H1 (cell line): ENCODE measurements at regions not wholly inside any gene's neighbourhood (a gene's known extent, or its start where the extent isn't known, plus 50 kb on each side); places are given as distances from the start of the nearest gene placed in this dataset.

ENCODE experiments used
- CTCF ChIA-PET: fragments of 300-600 bp; sonication (Branson Sonifier 250); formaldehyde crosslinking; loops from one replicate; lab custom pipeline; 2021; ENCODE audit not compliant: partially characterized antibody; lab: Charles Lee
- POLR2A ChIA-PET: fragments of 300-600 bp; sonication (Branson Sonifier 250); formaldehyde crosslinking; loops from one replicate; lab custom pipeline; 2021; ENCODE audit warnings: inconsistent platforms; ENCODE audit not compliant: partially characterized antibody; lab: Charles Lee
- DNase-seq, 2 experiments: peaks; one replicate each; pipeline versions ENCODE4 v3.0.0 to v3.0.0-alpha.2; 2010 to 2022; ENCODE audit warnings: low spot score in 2 of 2, low read depth in 1 of 2, mixed read lengths in 1 of 2
- FAIRE-seq: peaks from 2 replicates; lab custom pipeline; 2011; peaks lifted over from hg19 to GRCh38; lab: Jason Lieb, UNC
- H2AFZ ChIP-seq: 2 replicates; pipeline ENCODE4 v1.8.1; 2012; ENCODE audit warnings: low read length, inconsistent platforms
- H2AK5ac ChIP-seq: 2 replicates; pipeline ENCODE4 v1.6.1; 2013; ENCODE audit warnings: low read depth, low read length
- H2BK120ac ChIP-seq: replicated peaks from 2 replicates; pipeline ENCODE3; 2013; ENCODE audit warnings: low read depth, low read length, inconsistent platforms
- H2BK12ac ChIP-seq: 2 replicates; pipeline ENCODE4 v1.6.1; 2013; ENCODE audit warnings: low read depth, low read length
- H2BK15ac ChIP-seq: 2 replicates; pipeline ENCODE4 v1.6.1; 2013; ENCODE audit warnings: low read length
- H2BK20ac ChIP-seq: 2 replicates; pipeline ENCODE4 v1.6.1; 2013; ENCODE audit warnings: low read length
- H2BK5ac ChIP-seq: 2 replicates; pipeline ENCODE4 v1.6.1; 2013; ENCODE audit warnings: low read depth, low read length
- H3K14ac ChIP-seq: 2 replicates; pipeline ENCODE4 v1.6.1; 2013; ENCODE audit warnings: inconsistent platforms; ENCODE audit not compliant: insufficient read length
- H3K18ac ChIP-seq: 2 replicates; pipeline ENCODE4 v1.6.1; 2013; ENCODE audit warnings: low read length; ENCODE audit errors: extremely low read depth
- H3K23ac ChIP-seq: 2 replicates; pipeline ENCODE4 v1.6.1; 2013; ENCODE audit warnings: inconsistent platforms; ENCODE audit not compliant: insufficient read length
- H3K23me2 ChIP-seq: 2 replicates; pipeline ENCODE4 v1.6.1; 2013; ENCODE audit warnings: low read depth, low read length
- H3K27ac ChIP-seq: 2 replicates; pipeline ENCODE4 v1.6.1; 2011; ENCODE audit warnings: low read depth, low read length, inconsistent platforms
- H3K27me3 ChIP-seq, 4 experiments: replicated peaks in 1 of 4; 1 replicate in 1 of 4; 2 replicates in 3 of 4; pipeline versions ENCODE4 v1.6.1 to v1.8.1; 2011 to 2013; ENCODE audit warnings: low read length in 3 of 4, mild to moderate bottlenecking in 3 of 4, inconsistent platforms in 2 of 4, mixed read lengths in 2 of 4, moderate library complexity in 1 of 4; ENCODE audit not compliant: control insufficient read depth in 3 of 4, insufficient read depth in 3 of 4; ENCODE audit errors: extremely low read depth in 1 of 4
- H3K36me3 ChIP-seq, 4 experiments: 2 replicates each; pipeline versions ENCODE4 v1.6.1 to v1.8.1; 2011 to 2013; ENCODE audit warnings: mild to moderate bottlenecking in 4 of 4, low read length in 3 of 4, moderate library complexity in 2 of 4, control low read depth in 1 of 4, inconsistent platforms in 1 of 4; ENCODE audit not compliant: insufficient read depth in 4 of 4, control insufficient read depth in 2 of 4
- H3K4ac ChIP-seq: replicated peaks from 2 replicates; pipeline ENCODE3; 2013; ENCODE audit warnings: low read length, low read depth, mixed read lengths, inconsistent platforms; ENCODE audit not compliant: insufficient read length
- H3K4me1 ChIP-seq, 4 experiments: replicated peaks in 1 of 4; 1 replicate in 1 of 4; 2 replicates in 3 of 4; pipeline versions ENCODE4 v1.6.1 to v1.8.1; 2011 to 2013; ENCODE audit warnings: low read length in 3 of 4, inconsistent platforms in 2 of 4, mixed read lengths in 1 of 4; ENCODE audit not compliant: insufficient read depth in 4 of 4, control insufficient read depth in 3 of 4
- H3K4me2 ChIP-seq, 2 experiments: 2 replicates each; pipeline versions ENCODE4 v1.6.1 to v1.8.1; 2011 to 2013; ENCODE audit warnings: low read depth in 2 of 2, low read length in 2 of 2, control low read depth in 1 of 2, inconsistent platforms in 1 of 2, mild to moderate bottlenecking in 1 of 2; ENCODE audit not compliant: insufficient read depth in 1 of 2
- H3K4me3 ChIP-seq, 4 experiments: fragments of 200-600, 300-600 bp in 1 of 4; sonication (generic), shearing (Covaris generic), sonication (Bioruptor Twin) in 1 of 4; 2 replicates each; pipeline versions ENCODE4 v1.5.1 to v1.8.1; 2011 to 2016; ENCODE audit warnings: low read length in 4 of 4, low read depth in 3 of 4, control low read depth in 2 of 4, inconsistent platforms in 2 of 4, mild to moderate bottlenecking in 2 of 4, mixed read lengths in 1 of 4, moderate library complexity in 1 of 4; ENCODE audit not compliant: insufficient read depth in 2 of 4; ENCODE audit errors: extremely low read depth in 1 of 4
- H3K56ac ChIP-seq: replicated peaks from 2 replicates; pipeline ENCODE3; 2013; ENCODE audit warnings: low read depth, mild to moderate bottlenecking, mixed read lengths, low read length, inconsistent platforms; ENCODE audit not compliant: insufficient read length
- H3K79me1 ChIP-seq: 2 replicates; pipeline ENCODE4 v1.6.1; 2013; ENCODE audit warnings: low read depth, low read length, control low read depth
- H3K79me2 ChIP-seq, 2 experiments: 2 replicates each; pipeline versions ENCODE4 v1.6.1 to v1.8.1; 2012 to 2013; ENCODE audit warnings: low read length in 2 of 2, mild to moderate bottlenecking in 2 of 2, inconsistent platforms in 1 of 2; ENCODE audit not compliant: insufficient read depth in 2 of 2, control insufficient read depth in 1 of 2
- H3K9ac ChIP-seq, 4 experiments: replicated peaks in 1 of 4; 1 replicate in 1 of 4; 2 replicates in 3 of 4; pipeline versions ENCODE4 v1.6.1 to v1.8.1; 2011 to 2013; ENCODE audit warnings: low read depth in 3 of 4, low read length in 3 of 4, control low read depth in 2 of 4, mild to moderate bottlenecking in 2 of 4, moderate library complexity in 2 of 4, inconsistent platforms in 1 of 4; ENCODE audit errors: extremely low read depth in 1 of 4
- H3K9me3 ChIP-seq, 2 experiments: 2 replicates each; pipeline versions ENCODE4 v1.6.1 to v1.8.1; 2012 to 2013; ENCODE audit warnings: mild to moderate bottlenecking in 2 of 2, moderate library complexity in 2 of 2, control low read depth in 1 of 2, inconsistent platforms in 1 of 2, low read depth in 1 of 2, low read length in 1 of 2, mixed read lengths in 1 of 2; ENCODE audit not compliant: insufficient read depth in 2 of 2
- H4K20me1 ChIP-seq, 2 experiments: replicated peaks in 1 of 2; 2 replicates each; pipeline versions ENCODE3 to v1.8.1; 2011 to 2013; ENCODE audit warnings: inconsistent platforms in 2 of 2, low read length in 2 of 2, mild to moderate bottlenecking in 1 of 2; ENCODE audit not compliant: insufficient read depth in 2 of 2, control insufficient read depth in 1 of 2
- H4K5ac ChIP-seq: 2 replicates; pipeline ENCODE4 v1.6.1; 2013; ENCODE audit warnings: low read length, low read depth, mixed read lengths, inconsistent platforms; ENCODE audit not compliant: insufficient read length
- H4K8ac ChIP-seq: 2 replicates; pipeline ENCODE4 v1.8.0; 2013; ENCODE audit warnings: mild to moderate bottlenecking, moderate library complexity, low read length, inconsistent platforms; ENCODE audit not compliant: insufficient read depth; ENCODE audit errors: extremely low read depth
- H4K91ac ChIP-seq: replicated peaks from 2 replicates; pipeline ENCODE3; 2013; ENCODE audit warnings: low read length, mixed read lengths, inconsistent platforms; ENCODE audit not compliant: insufficient read length
- BRCA1 ChIP-seq: IDR thresholded peaks from 2 replicates; pipeline ENCODE4 v1.6.1; 2012; ENCODE audit warnings: low read depth, low read length, improper control_type of control experiment
- CBX8 ChIP-seq: fragments of 300-800, 300-1000 bp; sonication (generic); IDR thresholded peaks from 2 replicates; pipeline ENCODE4 v1.7.1; 2016; ENCODE audit warnings: low read depth, low read length, borderline replicate concordance
- CEBPB ChIP-seq: IDR thresholded peaks from 2 replicates; pipeline ENCODE4 v1.6.1; 2012; ENCODE audit warnings: low read depth, low read length
- CHD2 ChIP-seq: IDR thresholded peaks from 2 replicates; pipeline ENCODE4 v1.6.1; 2012; ENCODE audit warnings: low read length, improper control_type of control experiment
- FOSL1 ChIP-seq: IDR thresholded peaks from 2 replicates; pipeline ENCODE4 v1.6.1; 2011; ENCODE audit warnings: mild to moderate bottlenecking, low read depth, low read length, moderate library complexity; ENCODE audit not compliant: insufficient read depth
- KDM4A ChIP-seq: IDR thresholded peaks from one replicate; pipeline ENCODE4 v1.7.1; 2012; ENCODE audit warnings: low read depth, mild to moderate bottlenecking, moderate library complexity, low read length, inconsistent platforms; ENCODE audit not compliant: severe bottlenecking
- KDM5A ChIP-seq: fragments of 200-600 bp; IDR thresholded peaks from 2 replicates; pipeline ENCODE4 v1.7.1; 2012; ENCODE audit warnings: mild to moderate bottlenecking, low read length, inconsistent platforms, mixed read lengths
- NRF1 ChIP-seq: IDR thresholded peaks from 2 replicates; pipeline ENCODE4 v1.6.1; 2011; ENCODE audit warnings: mild to moderate bottlenecking, low read depth, low read length, improper control_type of control experiment
- SP1 ChIP-seq: IDR thresholded peaks from 2 replicates; pipeline ENCODE4 v1.6.1; 2011; ENCODE audit warnings: low read depth, low read length
- SP4 ChIP-seq: IDR thresholded peaks from 2 replicates; pipeline ENCODE4 v1.6.1; 2012; ENCODE audit warnings: low read length, inconsistent platforms
- WGBS, 2 experiments: shearing (Covaris generic) in 1 of 2; methylation state at CpG; one replicate each; pipeline versions ENCODE4 v1.1.6 to v1.1.7; 2013 to 2015; ENCODE audit warnings: low lambda C conversion rate in 2 of 2, mixed read lengths in 2 of 2, inconsistent platforms in 1 of 2, low coverage in 1 of 2, missing lambda C conversion rate in 1 of 2; ENCODE audit not compliant: insufficient replicate concordance in 2 of 2, insufficient coverage in 1 of 2, insufficient read length in 1 of 2; ENCODE audit errors: extremely low coverage in 1 of 2, missing lambda C conversion rate in 1 of 2; 5-methylcytosine and 5-hydroxymethylcytosine counted together

DNA sequence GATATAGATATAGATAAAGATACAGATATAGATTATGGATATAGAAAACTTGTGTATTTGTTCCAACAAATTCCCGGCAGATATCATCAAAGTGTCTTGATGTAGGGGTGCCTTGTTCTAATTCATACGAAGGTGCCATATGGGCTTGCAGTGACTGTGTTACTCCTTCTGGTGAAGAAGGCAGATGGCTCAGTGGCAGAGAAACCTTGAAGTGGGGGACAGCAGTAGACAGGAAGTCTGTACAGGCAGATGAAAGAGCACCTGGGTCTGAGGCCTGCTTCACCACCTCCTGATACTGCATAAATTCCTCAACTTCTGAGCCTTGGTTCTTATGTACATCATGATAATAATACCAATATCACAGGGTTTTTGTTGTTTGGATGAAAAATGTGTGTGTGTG is 179.5 kb upstream of the GATB start:
- H3K79me2 ChIP-seq: no peaks in the 10 kb centered on the region
- H3K4me1 ChIP-seq: no peaks in the 10 kb centered on the region
- H4K91ac ChIP-seq: no peak overlapping the region
- H3K9ac ChIP-seq: no peak overlapping the region
- CTCF ChIA-PET: interaction anchor here (0.6 kb wide), 1 partner anchor 29 kb away, joined by 3 read pairs; no protein-coding TSS in a partner anchor
- H3K4ac ChIP-seq: no peak overlapping the region
- H3K4me2 ChIP-seq: no peak overlapping the region
- POLR2A ChIA-PET: no interaction called here
- no peak overlapping the region for H2BK15ac ChIP-seq
- no peaks in the 10 kb centered on the region for H3K27me3 ChIP-seq
- no peaks in the 10 kb centered on the region for H3K79me1 ChIP-seq
- H4K20me1 ChIP-seq: no peaks in the 10 kb centered on the region
- no peak overlapping the region for H2BK5ac ChIP-seq
- TF ChIP-seq SP1 (no peak), KDM5A (no peak), KDM4A (no peak), NRF1 (no peak), FOSL1 (no peak), CBX8 (no peak), BRCA1 (no peak), CEBPB (no peak), SP4 (no peak), CHD2 (no peak)
- TF ChIP-seq, all 59 proteins: peak for 0
- no peak overlapping the region for H2BK12ac ChIP-seq
- no peaks in the 10 kb centered on the region for H3K23me2 ChIP-seq
- DNase-seq (no peak), FAIRE-seq (no peak)
- no peak overlapping the region for H4K5ac ChIP-seq
- H2BK120ac ChIP-seq: no peak overlapping the region
- H3K27ac ChIP-seq: no peak overlapping the region
- no peak overlapping the region for H2AFZ ChIP-seq
- no peak overlapping the region for H3K23ac ChIP-seq
- 86% methylated on average over 2 of the region's 2 CpGs; no CpG with 5 or more reads in 1 of the 2 experiments for WGBS, 2 experiments
- H3K18ac ChIP-seq: no peak overlapping the region
- no peak overlapping the region for H3K56ac ChIP-seq
- no peak overlapping the region for H3K14ac ChIP-seq
- no peak overlapping the region for H3K4me3 ChIP-seq
- peaks cover under 1% of the 10 kb centered on the region in 2 experiments; a peak in 1 of 4 replicates for H3K9me3 ChIP-seq
- no peak overlapping the region for H2BK20ac ChIP-seq
- H2AK5ac ChIP-seq: no peak overlapping the region
- no peaks in the 10 kb centered on the region for H3K36me3 ChIP-seq
- H4K8ac ChIP-seq: no peak overlapping the region
